LNCaP clone FGC (cell line): ENCODE measurements at regions not wholly inside any gene's neighbourhood (a gene's known extent, or its start where the extent isn't known, plus 50 kb on each side); places are given as distances from the start of the nearest gene placed in this dataset.

ENCODE experiments used
- DNase-seq: peaks from one replicate; pipeline ENCODE4 v3.0.0-alpha.2; 2011; ENCODE audit warnings: low read depth
- H3K4me3 ChIP-seq: 2 replicates; pipeline ENCODE4 v1.5.1; 2011; ENCODE audit warnings: mild to moderate bottlenecking, low read depth, low read length, control low read depth
- CTCF ChIP-seq: IDR thresholded peaks from 2 replicates; pipeline ENCODE4 v1.5.1; 2012; ENCODE audit warnings: mild to moderate bottlenecking; ENCODE audit not compliant: control insufficient read depth, insufficient read depth; ENCODE audit errors: extremely low read depth

GRCh38 chr2:189327879-189328847, 113.1 kb upstream of the WDR75 start:
- H3K4me3 ChIP-seq = no peak overlapping the region
- no peak for DNase-seq
- TF ChIP-seq CTCF = no peak

GRCh38 chr2:189328848-189329245, 112.4 kb upstream of the WDR75 start:
- no peak for TF ChIP-seq CTCF
- no peak overlapping the region for H3K4me3 ChIP-seq
- DNase-seq = no peak

- no peak for DNase-seq
- TF ChIP-seq CTCF = no peak
- no peak overlapping the region for H3K4me3 ChIP-seq
Measured at GRCh38 chr2:189336276-189336975, 104.8 kb upstream of the WDR75 start.

- DNase-seq = no peak
- no peak for TF ChIP-seq CTCF
- no peak overlapping the region for H3K4me3 ChIP-seq
Measured at GRCh38 chr2:189337656-189338055, 103.6 kb upstream of the WDR75 start.

- H3K4me3 ChIP-seq = no peak overlapping the region
- no peak for DNase-seq
- no peak for TF ChIP-seq CTCF
Measured at GRCh38 chr2:189338115-189338514, 103.2 kb upstream of the WDR75 start.

- no peak for DNase-seq
- no peak overlapping the region for H3K4me3 ChIP-seq
- no peak for TF ChIP-seq CTCF
Measured at GRCh38 chr2:189341077-189341476, 100.2 kb upstream of the WDR75 start.
